Neuron (in vitro differentiated cells): ENCODE measurements at regions not wholly inside any gene's neighbourhood (a gene's known extent, or its start where the extent isn't known, plus 50 kb on each side); places are given as distances from the start of the nearest gene placed in this dataset.

ENCODE experiments used
- H2AFZ ChIP-seq: one replicate; pipeline ENCODE4 v1.6.1; 2013; ENCODE audit warnings: low read depth, mild to moderate bottlenecking, inconsistent platforms, low read length, moderate library complexity
- H3K27me3 ChIP-seq: one replicate; pipeline ENCODE4 v1.6.1; 2013; ENCODE audit warnings: low read length; ENCODE audit not compliant: insufficient read depth
- H3K36me3 ChIP-seq: one replicate; pipeline ENCODE4 v1.6.1; 2013; ENCODE audit warnings: low read length; ENCODE audit not compliant: insufficient read depth
- H3K4me1 ChIP-seq: one replicate; pipeline ENCODE4 v1.6.1; 2013; ENCODE audit warnings: low read length; ENCODE audit not compliant: insufficient read depth
- H3K4me3 ChIP-seq: 2 replicates; pipeline ENCODE4 v1.5.1; 2013; ENCODE audit warnings: mild to moderate bottlenecking, low read length, moderate library complexity
- H3K9me3 ChIP-seq: one replicate; pipeline ENCODE4 v1.6.1; 2013; ENCODE audit warnings: low read length

- H2AFZ ChIP-seq = no peak overlapping the region
- H3K36me3 ChIP-seq = no peaks in the 10 kb centered on the region
- peaks cover 9% of the 10 kb centered on the region for H3K4me1 ChIP-seq
- no peaks in the 10 kb centered on the region for H3K27me3 ChIP-seq
- H3K4me3 ChIP-seq = no peak overlapping the region
- no peaks in the 10 kb centered on the region for H3K9me3 ChIP-seq
Measured at GRCh38 chr7:17120756-17121155, 177.7 kb upstream of the AHR start.

- peaks cover 9% of the 10 kb centered on the region for H3K4me1 ChIP-seq
- no peaks in the 10 kb centered on the region for H3K27me3 ChIP-seq
- no peaks in the 10 kb centered on the region for H3K9me3 ChIP-seq
- H3K36me3 ChIP-seq = no peaks in the 10 kb centered on the region
- H3K4me3 ChIP-seq = no peak overlapping the region
- no peak overlapping the region for H2AFZ ChIP-seq
Measured at GRCh38 chr7:17121671-17122070, 176.8 kb upstream of the AHR start.

GRCh38 chr7:17123020-17123419 lies 175.4 kb upstream of the AHR start:
- Histone ChIP-seq H2AFZ (no peak overlapping the region), H3K9me3 (no peaks in the 10 kb centered on the region), H3K27me3 (no peaks in the 10 kb centered on the region), H3K36me3 (no peaks in the 10 kb centered on the region), H3K4me3 (no peak overlapping the region), H3K4me1 (peaks cover 9% of the 10 kb centered on the region)

DNA sequence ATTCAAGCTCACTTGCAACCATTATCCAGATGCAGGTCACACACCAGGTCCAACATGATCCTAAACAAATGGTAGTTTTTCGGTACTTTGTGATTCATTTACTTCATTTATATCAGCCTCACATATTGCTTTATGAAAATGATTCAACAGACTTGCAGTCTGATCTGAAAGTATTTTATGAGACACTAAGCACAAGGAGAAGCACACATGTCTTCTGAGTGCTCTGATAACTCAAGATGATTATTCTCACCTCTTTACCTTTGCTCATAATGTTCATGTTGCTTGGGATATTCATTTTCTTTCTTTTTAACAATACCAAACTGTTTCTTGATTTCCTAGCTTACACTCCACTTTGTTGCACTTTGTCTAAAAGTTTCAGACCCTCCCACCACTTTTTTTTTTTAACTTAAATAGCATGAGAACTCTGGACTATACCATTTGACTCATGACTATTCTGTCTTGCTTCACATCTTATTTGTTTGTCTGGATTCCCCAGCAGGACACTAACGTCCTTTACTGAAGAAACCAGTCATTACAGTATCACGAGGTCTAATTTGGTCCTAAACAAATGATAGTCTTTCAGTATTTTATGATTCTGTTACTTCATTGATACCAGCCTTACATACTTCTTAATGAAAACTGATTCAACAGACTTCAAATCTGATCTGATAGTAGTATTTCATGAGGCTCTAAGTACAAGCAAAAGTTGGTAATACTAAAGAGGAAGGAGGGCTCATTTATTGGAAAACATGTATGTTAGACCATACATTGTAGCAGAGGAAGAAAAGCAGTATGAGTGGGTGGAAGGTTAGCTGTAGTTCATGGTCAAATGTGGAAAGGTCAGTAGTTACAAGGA lies 171.8 kb upstream of the AHR start:
- Histone ChIP-seq H3K36me3 (no peaks in the 10 kb centered on the region), H3K4me1 (peaks cover 7% of the 10 kb centered on the region), H3K27me3 (no peaks in the 10 kb centered on the region), H2AFZ (no peak overlapping the region), H3K4me3 (no peak overlapping the region), H3K9me3 (no peaks in the 10 kb centered on the region)

- Histone ChIP-seq H3K4me3 (no peak overlapping the region), H3K36me3 (no peaks in the 10 kb centered on the region), H3K4me1 (peaks cover 7% of the 10 kb centered on the region), H3K27me3 (no peaks in the 10 kb centered on the region), H3K9me3 (no peaks in the 10 kb centered on the region), H2AFZ (no peak overlapping the region)
Measured at GRCh38 chr7:17129218-17129617, 169.2 kb upstream of the AHR start.

- Histone ChIP-seq H3K27me3 (no peaks in the 10 kb centered on the region), H3K9me3 (no peaks in the 10 kb centered on the region), H3K4me3 (no peak overlapping the region), H3K4me1 (peaks cover 7% of the 10 kb centered on the region), H3K36me3 (no peaks in the 10 kb centered on the region), H2AFZ (no peak overlapping the region)
Measured at GRCh38 chr7:17130281-17131059, 168.0 kb upstream of the AHR start.

DNA sequence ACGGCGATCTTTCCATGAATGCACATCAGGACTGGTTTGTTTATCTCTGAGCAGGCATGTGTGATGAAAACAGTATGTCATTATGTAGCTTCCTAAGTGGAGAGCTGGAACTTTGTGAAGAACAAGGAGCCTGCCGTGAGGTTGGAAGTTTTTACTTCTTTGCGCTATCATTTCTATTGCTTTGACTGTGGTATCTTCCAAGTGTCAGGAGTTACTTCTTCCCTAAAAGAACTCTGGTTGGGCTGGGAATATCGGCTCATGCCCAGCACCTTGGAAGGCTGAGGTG lies 167.4 kb upstream of the AHR start:
- Histone ChIP-seq H2AFZ (no peak overlapping the region), H3K4me3 (no peak overlapping the region)

GRCh38 chr7:17131983-17132655 lies 166.3 kb upstream of the AHR start:
- H3K4me3 ChIP-seq = no peak overlapping the region
- no peaks in the 10 kb centered on the region for H3K9me3 ChIP-seq
- no peak overlapping the region for H2AFZ ChIP-seq
- no peaks in the 10 kb centered on the region for H3K36me3 ChIP-seq
- peaks cover 7% of the 10 kb centered on the region for H3K4me1 ChIP-seq
- H3K27me3 ChIP-seq = no peaks in the 10 kb centered on the region

More for the DNA sequence above, 167.4 kb upstream of the AHR start:
- H3K36me3 ChIP-seq = no peaks in the 10 kb centered on the region
- H3K4me1 ChIP-seq = peaks cover 7% of the 10 kb centered on the region
- H3K9me3 ChIP-seq = no peaks in the 10 kb centered on the region
- H3K27me3 ChIP-seq = no peaks in the 10 kb centered on the region

DNA sequence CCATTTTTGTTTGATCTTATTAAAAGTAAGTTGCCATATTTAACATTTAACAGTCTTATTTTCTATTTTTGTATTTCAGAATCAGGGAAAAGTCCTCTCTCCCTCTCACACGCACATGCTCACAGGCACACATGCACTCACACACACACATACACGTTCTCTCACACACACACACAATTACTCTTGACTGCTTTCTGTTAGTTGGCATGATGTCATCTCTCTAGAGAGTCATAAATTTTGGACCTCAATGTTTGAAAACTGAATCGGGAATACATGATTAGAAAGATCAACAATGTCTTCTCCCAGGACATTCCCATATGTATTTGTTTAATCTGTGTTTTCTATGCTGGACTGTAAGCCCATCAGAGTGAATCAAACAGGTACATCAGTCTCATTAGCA lies 165.7 kb upstream of the AHR start:
- H3K4me1 ChIP-seq = peaks cover 7% of the 10 kb centered on the region
- no peaks in the 10 kb centered on the region for H3K9me3 ChIP-seq
- H3K36me3 ChIP-seq = no peaks in the 10 kb centered on the region
- H3K27me3 ChIP-seq = no peaks in the 10 kb centered on the region
- H3K4me3 ChIP-seq = no peak overlapping the region
- H2AFZ ChIP-seq = no peak overlapping the region

- no peak overlapping the region for H2AFZ ChIP-seq
- no peaks in the 10 kb centered on the region for H3K36me3 ChIP-seq
- H3K9me3 ChIP-seq = no peaks in the 10 kb centered on the region
- H3K27me3 ChIP-seq = no peaks in the 10 kb centered on the region
- no peak overlapping the region for H3K4me3 ChIP-seq
- H3K4me1 ChIP-seq = peaks cover 7% of the 10 kb centered on the region
Measured at GRCh38 chr7:17133977-17134376, 164.5 kb upstream of the AHR start.

DNA sequence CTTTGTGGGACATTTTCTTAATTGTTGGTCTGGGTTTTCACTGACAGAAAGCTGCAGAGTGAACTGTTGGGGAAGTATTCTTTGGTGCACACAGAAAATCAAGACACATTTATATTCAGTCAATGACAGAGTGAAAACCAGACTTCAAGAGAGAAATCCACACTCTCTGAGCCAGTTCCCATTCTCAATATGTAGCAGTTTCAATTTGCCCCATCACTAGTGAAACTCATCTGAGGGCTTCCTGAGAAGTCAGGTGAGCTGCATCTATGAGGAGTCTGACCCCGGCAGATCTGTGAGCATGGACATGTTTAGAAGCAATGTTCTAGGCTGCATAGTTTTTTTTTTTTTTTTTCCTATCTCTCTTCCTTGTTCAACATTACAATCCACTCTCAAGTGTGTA lies 163.7 kb upstream of the AHR start:
- Histone ChIP-seq H3K36me3 (no peaks in the 10 kb centered on the region), H3K27me3 (no peaks in the 10 kb centered on the region), H3K9me3 (no peaks in the 10 kb centered on the region), H3K4me1 (peaks cover 7% of the 10 kb centered on the region), H2AFZ (no peak overlapping the region), H3K4me3 (no peak overlapping the region)

GRCh38 chr7:17136126-17136525 lies 162.3 kb upstream of the AHR start:
- Histone ChIP-seq H3K27me3 (no peaks in the 10 kb centered on the region), H3K4me3 (no peak overlapping the region), H3K9me3 (no peaks in the 10 kb centered on the region), H3K36me3 (no peaks in the 10 kb centered on the region), H3K4me1 (no peaks in the 10 kb centered on the region), H2AFZ (no peak overlapping the region)

DNA sequence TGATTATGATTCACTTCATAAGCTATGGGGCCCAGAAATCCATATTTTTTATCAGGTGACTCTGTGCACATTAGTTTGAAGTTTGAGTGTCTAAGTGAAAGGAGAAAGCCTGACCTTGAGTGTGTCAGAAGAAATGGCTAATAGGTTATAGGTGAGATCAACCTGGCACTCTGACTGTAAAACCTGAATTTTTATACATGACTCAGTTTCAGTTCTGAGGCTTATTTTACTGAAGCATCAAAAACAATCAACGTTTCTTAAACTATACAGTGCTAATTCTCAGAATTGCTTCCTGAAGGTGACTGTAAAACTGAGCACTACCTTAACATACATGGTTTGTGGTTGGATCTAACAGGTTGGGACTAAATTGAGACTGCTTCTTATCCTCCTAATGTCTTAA lies 159.4 kb upstream of the AHR start:
- Histone ChIP-seq H3K27me3 (no peaks in the 10 kb centered on the region), H3K4me1 (no peaks in the 10 kb centered on the region), H2AFZ (no peak overlapping the region), H3K36me3 (no peaks in the 10 kb centered on the region), H3K4me3 (no peak overlapping the region), H3K9me3 (no peaks in the 10 kb centered on the region)
